GM19238 (cell line): ENCODE measurements at regions not wholly inside any gene's neighbourhood (a gene's known extent, or its start where the extent isn't known, plus 50 kb on each side); places are given as distances from the start of the nearest gene placed in this dataset.
"Not testable (repeated sequence)": the region's sequence is repeated elsewhere in the genome, so short reads cannot be mapped to it uniquely, and the experiment has no call there.

ENCODE experiments used
- DNase-seq: peaks from one replicate; pipeline ENCODE4 v3.0.0; 2011; ENCODE audit warnings: low spot score; ENCODE audit not compliant: insufficient read length

- DNase-seq: no peak
Measured at GRCh38 chr20:22529150-22530019, 55.0 kb downstream of the FOXA2 start.

- DNase-seq: no peak
Measured at GRCh38 chr20:22526512-22527012, 57.8 kb downstream of the FOXA2 start.

GRCh38 chr20:22525821-22526220 is 58.6 kb downstream of the FOXA2 start:
- DNase-seq: no peak

GRCh38 chr20:22525069-22525820 is 59.1 kb downstream of the FOXA2 start:
- no peak for DNase-seq

GRCh38 chr20:22524393-22525015 is 59.9 kb downstream of the FOXA2 start:
- DNase-seq: no peak

GRCh38 chr20:22523499-22524392 is 60.6 kb downstream of the FOXA2 start:
- DNase-seq: no peak

- no peak for DNase-seq
Measured at GRCh38 chr20:22523128-22523498, 61.3 kb downstream of the FOXA2 start.

GRCh38 chr20:22522701-22523100 is 61.7 kb downstream of the FOXA2 start:
- DNase-seq: no peak

- DNase-seq: not testable (repeated sequence)
Measured at GRCh38 chr20:22521940-22522339, 62.4 kb downstream of the FOXA2 start.

- DNase-seq: no peak
Measured at GRCh38 chr20:22520381-22520780, 64.0 kb downstream of the FOXA2 start.

GRCh38 chr20:22515264-22515663 is 69.1 kb downstream of the FOXA2 start:
- DNase-seq: no peak

- DNase-seq: no peak
Measured at GRCh38 chr20:22513574-22513973, 70.8 kb downstream of the FOXA2 start.

- DNase-seq: no peak
Measured at GRCh38 chr20:22512911-22513489, 71.4 kb downstream of the FOXA2 start.

GRCh38 chr20:22511943-22512910 is 72.1 kb downstream of the FOXA2 start:
- DNase-seq: no peak

- no peak for DNase-seq
Measured at GRCh38 chr20:22509843-22510147, 74.6 kb downstream of the FOXA2 start.

GRCh38 chr20:22509090-22509842 is 75.1 kb downstream of the FOXA2 start:
- DNase-seq: no peak

- no peak for DNase-seq
Measured at GRCh38 chr20:22508426-22508825, 75.9 kb downstream of the FOXA2 start.

GRCh38 chr20:22507240-22507961 is 77.0 kb downstream of the FOXA2 start:
- no peak for DNase-seq
